GM10248 (cell line): ENCODE measurements at regions not wholly inside any gene's neighbourhood (a gene's known extent, or its start where the extent isn't known, plus 50 kb on each side); places are given as distances from the start of the nearest gene placed in this dataset.

Source experiments
- CTCF ChIA-PET: fragments of 300-600 bp; sonication (Branson Sonifier 250); formaldehyde crosslinking; extraction: SDS; loops from one replicate; lab custom pipeline; 2021; ENCODE audit warnings: antibody characterized with exemption; lab: Yijun Ruan, JAX
- POLR2A ChIA-PET: fragments of 350-650 bp; sonication (Branson Sonifier 250); formaldehyde crosslinking; extraction: SDS; loops from one replicate; lab custom pipeline; 2020; ENCODE audit warnings: antibody characterized with exemption; lab: Yijun Ruan, JAX
- DNase-seq: peaks from one replicate; pipeline ENCODE4 v3.0.0; 2012; ENCODE audit errors: extremely low spot score
- CTCF ChIP-seq: IDR thresholded peaks from 2 replicates; pipeline ENCODE4 v1.5.1; 2012; ENCODE audit warnings: mild to moderate bottlenecking, low read depth; ENCODE audit errors: extremely low read depth, missing control alignments, control extremely low read depth

GRCh38 chr4:126268106-126268505 lies 953.4 kb downstream of the FAT4 start:
- POLR2A ChIA-PET, result no interaction called here
- no peak for TF ChIP-seq CTCF
- CTCF ChIA-PET, result no interaction called here
- no peak for DNase-seq

GRCh38 chr4:126269106-126269505 lies 954.4 kb downstream of the FAT4 start:
- no peak for TF ChIP-seq CTCF
- CTCF ChIA-PET, result no interaction called here
- POLR2A ChIA-PET, result no interaction called here
- DNase-seq, result no peak

- no peak for TF ChIP-seq CTCF
- CTCF ChIA-PET, result no interaction called here
- POLR2A ChIA-PET, result no interaction called here
- no peak for DNase-seq
Measured at GRCh38 chr4:126271292-126271691, 956.5 kb downstream of the FAT4 start.

- TF ChIP-seq CTCF, result no peak
- CTCF ChIA-PET, result no interaction called here
- POLR2A ChIA-PET, result no interaction called here
- DNase-seq, result no peak
Measured at GRCh38 chr4:126273746-126274145, 959.0 kb downstream of the FAT4 start.

- DNase-seq, result no peak
- POLR2A ChIA-PET, result no interaction called here
- TF ChIP-seq CTCF, result no peak
- CTCF ChIA-PET, result no interaction called here
Measured at GRCh38 chr4:126291886-126292285, 977.1 kb downstream of the FAT4 start.

- POLR2A ChIA-PET, result no interaction called here
- CTCF ChIA-PET, result no interaction called here
- no peak for DNase-seq
- TF ChIP-seq CTCF, result no peak
Measured at GRCh38 chr4:126298271-126298670, 983.5 kb downstream of the FAT4 start.

GRCh38 chr4:126306152-126306869 lies 991.6 kb downstream of the FAT4 start:
- TF ChIP-seq CTCF, result no peak
- no peak for DNase-seq
- CTCF ChIA-PET, result no interaction called here
- POLR2A ChIA-PET, result no interaction called here
